ENCODE measurements at regions not wholly inside any gene's neighbourhood (a gene's known extent, or its start where the extent isn't known, plus 50 kb on each side); places are given as distances from the start of the nearest gene placed in this dataset.
"Not testable (repeated sequence)": the region's sequence is repeated elsewhere in the genome, so short reads cannot be mapped to it uniquely, and the experiment has no call there.

DNA sequence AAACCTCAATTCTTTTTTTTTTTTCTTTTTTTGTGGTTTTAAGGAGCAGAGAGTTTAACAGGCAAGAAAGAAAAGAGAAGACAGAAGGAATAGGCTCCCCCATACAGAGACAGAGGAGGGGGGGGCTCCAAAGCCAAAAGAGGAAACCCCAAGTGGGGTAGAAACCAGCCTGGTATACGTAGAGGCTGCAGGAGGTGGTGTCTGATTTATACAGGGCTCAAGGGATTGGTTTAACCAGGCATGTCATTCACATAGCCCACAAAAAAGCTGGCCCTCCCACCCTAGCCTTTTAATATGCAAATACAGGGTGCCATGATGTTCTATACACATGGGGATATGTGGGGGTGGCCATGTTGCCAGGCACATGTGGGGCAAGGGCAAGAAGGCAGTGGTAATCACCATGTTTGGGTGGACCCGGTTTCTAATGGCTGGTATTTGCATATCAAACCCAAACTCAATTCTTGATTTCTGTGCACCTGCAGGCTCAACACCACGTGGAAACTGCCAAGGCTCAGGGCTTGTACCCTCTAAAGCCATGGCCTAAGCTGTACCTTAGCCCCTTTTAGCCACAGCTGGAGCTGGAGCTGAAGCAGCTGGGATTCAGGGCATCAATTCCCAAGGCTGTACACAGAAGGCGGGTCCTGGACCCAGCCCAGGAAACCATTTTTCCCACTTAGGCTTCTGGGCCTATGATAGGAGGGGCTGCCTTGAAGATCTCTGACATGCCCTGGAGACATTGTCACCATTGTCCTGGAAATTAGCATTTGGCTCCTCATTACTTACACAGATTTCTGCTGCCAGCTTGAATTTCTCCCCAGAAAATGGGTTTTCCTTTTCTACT is 170.3 kb downstream of the MAIP1 start:
- H3K4me3 ChIP-seq (replicated peaks in 1 of 4; ENCODE audit: control extremely low read depth in 1 of 4, insufficient read depth in 1 of 4, low read depth in 3 of 4, low read length in 4 of 4), result no peak overlapping the region
- no peak overlapping the region for H3K4me2 ChIP-seq (ENCODE audit: extremely low read depth, insufficient read depth, low read length)
- TF ChIP-seq EZH2 (IDR thresholded peaks at IDR 0.05; ENCODE audit: low read length, missing control alignments), result no peak
- no peak for TF ChIP-seq CTCF (conservative IDR thresholded peaks at IDR 0.05 in 1 of 2, IDR thresholded peaks at IDR 0.05 in 1 of 2; ENCODE audit: low read depth in 1 of 2, low read length in 2 of 2)
- H3K79me2 ChIP-seq (ENCODE audit: control insufficient read depth, insufficient read depth, low read length), result no peaks in the 10 kb centered on the region
- no peaks in the 10 kb centered on the region for H3K27me3 ChIP-seq (ENCODE audit: control insufficient read depth, insufficient read depth, low read length)
- no peak overlapping the region for H3K9ac ChIP-seq (ENCODE audit: insufficient read depth, low read length)
- no peaks in the 10 kb centered on the region for H3K4me1 ChIP-seq (ENCODE audit: control insufficient read depth, extremely low read depth, insufficient read depth, low read length)
- H2AFZ ChIP-seq (ENCODE audit: low read length), result no peak overlapping the region
- H3K9me3 ChIP-seq (ENCODE audit: control insufficient read depth, insufficient read depth, low read depth, low read length), result no peaks in the 10 kb centered on the region
- no peak overlapping the region for H3K27ac ChIP-seq (ENCODE audit: insufficient read depth, low read length)
- H3K36me3 ChIP-seq (ENCODE audit: control insufficient read depth, insufficient read depth, low read length), result no peaks in the 10 kb centered on the region
- no peak for DNase-seq (ENCODE audit: low read depth in 2 of 2)
- no peaks in the 10 kb centered on the region for H4K20me1 ChIP-seq (ENCODE audit: control insufficient read depth, extremely low read depth, insufficient read depth, low read length)

GRCh38 chr2:200126285-200126670 is 170.9 kb downstream of the MAIP1 start:
- H3K36me3 ChIP-seq (ENCODE audit: control insufficient read depth, insufficient read depth, low read length); DNase-seq (ENCODE audit: low read depth in 2 of 2); H4K20me1 ChIP-seq (ENCODE audit: control insufficient read depth, extremely low read depth, insufficient read depth, low read length); H3K27me3 ChIP-seq (ENCODE audit: control insufficient read depth, insufficient read depth, low read length); H2AFZ ChIP-seq (ENCODE audit: low read length); H3K9me3 ChIP-seq (ENCODE audit: control insufficient read depth, insufficient read depth, low read depth, low read length); H3K4me1 ChIP-seq (ENCODE audit: control insufficient read depth, extremely low read depth, insufficient read depth, low read length); H3K4me2 ChIP-seq (ENCODE audit: extremely low read depth, insufficient read depth, low read length); H3K27ac ChIP-seq (ENCODE audit: insufficient read depth, low read length); H3K9ac ChIP-seq (ENCODE audit: insufficient read depth, low read length); H3K79me2 ChIP-seq (ENCODE audit: control insufficient read depth, insufficient read depth, low read length); H3K4me3 ChIP-seq (replicated peaks in 1 of 4; ENCODE audit: control extremely low read depth in 1 of 4, insufficient read depth in 1 of 4, low read depth in 3 of 4, low read length in 4 of 4): not testable (repeated sequence)

DNA sequence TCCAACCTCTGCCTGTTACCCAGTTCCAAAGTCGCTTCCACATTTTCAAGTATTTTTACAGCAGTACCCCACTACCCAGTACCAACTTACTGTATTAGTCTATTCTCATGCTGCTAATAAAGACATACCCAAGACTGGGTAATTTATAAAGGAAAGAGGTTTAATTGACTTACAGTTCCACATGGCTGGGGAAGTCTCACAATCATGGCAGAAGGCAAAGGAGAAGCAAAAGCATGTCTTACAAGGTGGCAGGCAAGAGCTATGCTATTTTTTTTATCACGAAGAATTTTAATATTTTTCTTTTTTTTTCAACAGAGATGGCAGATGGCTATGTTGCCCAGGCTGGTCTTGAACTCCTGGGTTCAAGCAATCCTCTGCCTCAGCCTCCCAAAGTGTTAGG is 171.3 kb downstream of the MAIP1 start:
- not testable (repeated sequence) for H2AFZ ChIP-seq (ENCODE audit: low read length); H3K27ac ChIP-seq (ENCODE audit: insufficient read depth, low read length); H3K36me3 ChIP-seq (ENCODE audit: control insufficient read depth, insufficient read depth, low read length); H3K9me3 ChIP-seq (ENCODE audit: control insufficient read depth, insufficient read depth, low read depth, low read length); H3K4me2 ChIP-seq (ENCODE audit: extremely low read depth, insufficient read depth, low read length); DNase-seq (ENCODE audit: low read depth in 2 of 2); H3K9ac ChIP-seq (ENCODE audit: insufficient read depth, low read length); H3K4me3 ChIP-seq (replicated peaks in 1 of 4; ENCODE audit: control extremely low read depth in 1 of 4, insufficient read depth in 1 of 4, low read depth in 3 of 4, low read length in 4 of 4); H3K27me3 ChIP-seq (ENCODE audit: control insufficient read depth, insufficient read depth, low read length); H3K79me2 ChIP-seq (ENCODE audit: control insufficient read depth, insufficient read depth, low read length); H3K4me1 ChIP-seq (ENCODE audit: control insufficient read depth, extremely low read depth, insufficient read depth, low read length); H4K20me1 ChIP-seq (ENCODE audit: control insufficient read depth, extremely low read depth, insufficient read depth, low read length)

GRCh38 chr2:200127848-200128247 is 172.5 kb downstream of the MAIP1 start:
- TF ChIP-seq EZH2 (IDR thresholded peaks at IDR 0.05; ENCODE audit: low read length, missing control alignments) (no peak), CTCF (conservative IDR thresholded peaks at IDR 0.05 in 1 of 2, IDR thresholded peaks at IDR 0.05 in 1 of 2; ENCODE audit: low read depth in 1 of 2, low read length in 2 of 2) (peak; percentile 26 to 40)
- Histone ChIP-seq H4K20me1 (ENCODE audit: control insufficient read depth, extremely low read depth, insufficient read depth, low read length) (no peaks in the 10 kb centered on the region), H3K9ac (ENCODE audit: insufficient read depth, low read length) (no peak overlapping the region), H2AFZ (ENCODE audit: low read length) (no peak overlapping the region), H3K9me3 (ENCODE audit: control insufficient read depth, insufficient read depth, low read depth, low read length) (no peaks in the 10 kb centered on the region), H3K27me3 (ENCODE audit: control insufficient read depth, insufficient read depth, low read length) (no peaks in the 10 kb centered on the region), H3K27ac (ENCODE audit: insufficient read depth, low read length) (no peak overlapping the region), H3K4me2 (ENCODE audit: extremely low read depth, insufficient read depth, low read length) (no peak overlapping the region), H3K79me2 (ENCODE audit: control insufficient read depth, insufficient read depth, low read length) (no peaks in the 10 kb centered on the region), H3K36me3 (ENCODE audit: control insufficient read depth, insufficient read depth, low read length) (no peaks in the 10 kb centered on the region), H3K4me3 (replicated peaks in 1 of 4; ENCODE audit: control extremely low read depth in 1 of 4, insufficient read depth in 1 of 4, low read depth in 3 of 4, low read length in 4 of 4) (no peak overlapping the region), H3K4me1 (ENCODE audit: control insufficient read depth, extremely low read depth, insufficient read depth, low read length) (no peaks in the 10 kb centered on the region)
- peak; percentile 22 to 67 for DNase-seq (ENCODE audit: low read depth in 2 of 2)

Measured in fibroblast of lung (primary cell).